Ishikawa (cell line): ENCODE measurements at regions not wholly inside any gene's neighbourhood (a gene's known extent, or its start where the extent isn't known, plus 50 kb on each side); places are given as distances from the start of the nearest gene placed in this dataset.

ENCODE experiments used
- CEBPB ChIP-seq: IDR thresholded peaks from 2 replicates; pipeline ENCODE4 v1.6.1; 2012
- CREB1 ChIP-seq: IDR thresholded peaks from 2 replicates; pipeline ENCODE4 v1.6.1; 2012; ENCODE audit warnings: low read depth
- EGR1 ChIP-seq: IDR thresholded peaks from 2 replicates; pipeline ENCODE4 v1.6.1; 2012
- EP300 ChIP-seq: IDR thresholded peaks from 2 replicates; pipeline ENCODE4 v1.6.1; 2012; ENCODE audit warnings: borderline replicate concordance
- FOXM1 ChIP-seq: IDR thresholded peaks from 2 replicates; pipeline ENCODE4 v1.6.1; 2012; ENCODE audit warnings: low read depth, borderline replicate concordance
- NFIC ChIP-seq: IDR thresholded peaks from 2 replicates; pipeline ENCODE4 v1.6.1; 2012
- RAD21 ChIP-seq: IDR thresholded peaks from 2 replicates; pipeline ENCODE4 v1.6.1; 2012; ENCODE audit warnings: low read depth
- REST ChIP-seq: IDR thresholded peaks from 2 replicates; pipeline ENCODE4 v1.6.1; 2012; ENCODE audit warnings: low read depth, mild to moderate bottlenecking
- TAF1 ChIP-seq: IDR thresholded peaks from 2 replicates; pipeline ENCODE4 v1.6.1; 2012; ENCODE audit warnings: low read depth, mild to moderate bottlenecking
- TCF12 ChIP-seq: IDR thresholded peaks from 2 replicates; pipeline ENCODE4 v1.6.1; 2012; ENCODE audit warnings: low read depth
- TEAD4 ChIP-seq: IDR thresholded peaks from 2 replicates; pipeline ENCODE4 v1.6.1; 2012
- YY1 ChIP-seq: IDR thresholded peaks from 2 replicates; pipeline ENCODE4 v1.6.1; 2012; ENCODE audit warnings: low read depth
- ZBTB7A ChIP-seq: IDR thresholded peaks from 2 replicates; pipeline ENCODE4 v1.6.1; 2012; ENCODE audit warnings: low read depth
- TF ChIP-seq, protein P1 (sequence below): IDR thresholded peaks from 2 replicates; pipeline ENCODE4 v1.6.1; 2012
- TF ChIP-seq, protein P2 (sequence below): IDR thresholded peaks from 2 replicates; pipeline ENCODE4 v1.6.1; 2012

DNA sequence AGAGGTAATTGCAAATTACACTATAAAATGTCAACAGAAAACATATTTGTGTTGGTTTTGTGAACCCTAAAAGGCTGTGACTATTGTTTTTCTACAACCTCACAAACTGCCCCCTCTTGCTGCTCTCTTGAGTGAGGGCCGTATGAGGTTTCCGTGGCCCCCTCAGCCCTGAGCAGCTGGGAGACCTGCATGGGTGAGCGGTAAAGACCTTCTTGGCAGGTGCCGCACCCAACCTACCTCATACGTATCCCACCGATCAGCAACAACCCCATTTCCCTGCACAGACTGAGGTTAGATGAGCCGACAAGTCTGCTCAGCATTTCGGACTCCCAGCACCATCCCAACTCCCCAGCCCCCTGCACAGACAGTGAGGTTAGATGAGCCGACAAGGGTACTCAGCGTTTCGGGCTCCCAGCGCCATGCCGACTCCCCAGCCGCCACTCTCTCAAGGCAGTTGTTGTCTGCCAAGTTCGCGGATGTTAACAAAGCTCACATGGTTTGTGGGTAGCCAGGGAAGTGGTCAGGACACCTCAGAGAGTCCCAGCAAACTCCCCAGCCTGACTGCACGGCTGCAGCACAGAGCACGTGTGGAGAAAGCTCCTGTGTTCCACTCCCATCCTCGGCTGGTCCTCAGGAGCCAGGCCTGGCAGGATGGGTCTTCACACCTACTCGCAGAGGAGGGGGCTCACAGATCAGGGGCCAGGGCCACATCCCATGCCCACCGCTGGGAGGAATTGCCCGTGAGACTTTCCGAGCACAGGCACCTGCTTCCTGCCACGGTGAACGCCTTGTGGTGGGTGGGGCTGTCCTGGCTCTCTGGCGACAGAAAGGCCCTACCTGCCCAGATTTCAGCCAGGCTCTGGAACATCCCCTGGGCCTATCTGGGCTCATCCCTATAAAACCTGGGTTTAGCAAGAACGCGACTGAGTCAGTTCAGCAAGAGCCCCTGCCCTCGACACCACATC is 502.9 kb downstream of the BRD1 start:
- TF ChIP-seq TCF12, result no peak
- TF ChIP-seq YY1, result no peak
- no peak for TF ChIP-seq TEAD4
- TF ChIP-seq, protein P1, sequence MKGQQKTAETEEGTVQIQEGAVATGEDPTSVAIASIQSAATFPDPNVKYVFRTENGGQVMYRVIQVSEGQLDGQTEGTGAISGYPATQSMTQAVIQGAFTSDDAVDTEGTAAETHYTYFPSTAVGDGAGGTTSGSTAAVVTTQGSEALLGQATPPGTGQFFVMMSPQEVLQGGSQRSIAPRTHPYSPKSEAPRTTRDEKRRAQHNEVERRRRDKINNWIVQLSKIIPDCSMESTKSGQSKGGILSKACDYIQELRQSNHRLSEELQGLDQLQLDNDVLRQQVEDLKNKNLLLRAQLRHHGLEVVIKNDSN, result no peak
- no peak for TF ChIP-seq CREB1
- no peak for TF ChIP-seq REST
- TF ChIP-seq, protein P2, sequence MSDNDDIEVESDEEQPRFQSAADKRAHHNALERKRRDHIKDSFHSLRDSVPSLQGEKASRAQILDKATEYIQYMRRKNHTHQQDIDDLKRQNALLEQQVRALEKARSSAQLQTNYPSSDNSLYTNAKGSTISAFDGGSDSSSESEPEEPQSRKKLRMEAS, result no peak
- TF ChIP-seq ZBTB7A, result no peak
- no peak for TF ChIP-seq EP300
- no peak for TF ChIP-seq CEBPB
- TF ChIP-seq NFIC, result no peak
- no peak for TF ChIP-seq FOXM1

- no peak for TF ChIP-seq YY1
- TF ChIP-seq, protein P2, result no peak
- TF ChIP-seq EGR1, result no peak
- no peak for TF ChIP-seq TCF12
- TF ChIP-seq TEAD4, result no peak
- TF ChIP-seq ZBTB7A, result no peak
- no peak for TF ChIP-seq CREB1
Observed at GRCh38 chr22:49323751-49324415, 503.8 kb downstream of the BRD1 start.

- no peak for TF ChIP-seq TAF1
- TF ChIP-seq EP300, result no peak
- TF ChIP-seq NFIC, result no peak
- TF ChIP-seq YY1, result no peak
- TF ChIP-seq TEAD4, result no peak
- TF ChIP-seq RAD21, result no peak
Observed at GRCh38 chr22:49322861-49323622, 504.6 kb downstream of the BRD1 start.

- TF ChIP-seq TCF12 (no peak), EP300 (no peak)
Observed at GRCh38 chr22:49322231-49322630, 505.4 kb downstream of the BRD1 start.

DNA sequence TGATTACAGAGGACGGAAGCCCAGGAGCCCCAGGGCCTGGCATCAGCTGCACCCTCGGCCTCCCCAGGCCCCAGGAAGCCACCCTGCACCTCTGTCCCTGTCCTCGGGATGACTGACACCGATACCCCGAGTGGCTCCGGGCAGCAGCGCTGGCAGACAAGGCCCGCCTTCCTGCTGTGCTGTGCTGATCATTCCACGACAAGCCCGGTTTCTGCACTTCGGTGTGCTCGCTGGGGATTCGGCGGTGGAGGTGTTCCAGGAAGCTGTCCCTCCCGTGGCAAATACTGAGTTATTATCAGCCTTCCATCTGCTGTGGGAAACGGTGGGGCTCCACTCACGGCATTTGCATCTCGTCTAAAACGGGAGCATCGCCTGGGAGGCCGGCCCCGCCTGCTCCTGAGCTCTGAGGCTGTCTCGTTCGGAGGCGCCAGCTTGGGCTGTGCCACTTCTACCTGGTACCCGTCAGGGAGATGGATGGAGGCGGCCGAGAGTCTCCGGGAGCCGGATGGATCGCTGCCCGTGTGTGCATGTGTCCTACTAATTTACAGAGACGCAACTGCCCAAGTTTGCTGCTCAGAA is 506.1 kb downstream of the BRD1 start:
- no peak for TF ChIP-seq CREB1
- no peak for TF ChIP-seq YY1
- no peak for TF ChIP-seq TAF1
- TF ChIP-seq REST, result no peak
- TF ChIP-seq NFIC, result no peak
- TF ChIP-seq, protein P2, result no peak
- TF ChIP-seq CEBPB, result no peak
- no peak for TF ChIP-seq RAD21
